ENCODE measurements at regions not wholly inside any gene's neighbourhood (a gene's known extent, or its start where the extent isn't known, plus 50 kb on each side); places are given as distances from the start of the nearest gene placed in this dataset.

DNA sequence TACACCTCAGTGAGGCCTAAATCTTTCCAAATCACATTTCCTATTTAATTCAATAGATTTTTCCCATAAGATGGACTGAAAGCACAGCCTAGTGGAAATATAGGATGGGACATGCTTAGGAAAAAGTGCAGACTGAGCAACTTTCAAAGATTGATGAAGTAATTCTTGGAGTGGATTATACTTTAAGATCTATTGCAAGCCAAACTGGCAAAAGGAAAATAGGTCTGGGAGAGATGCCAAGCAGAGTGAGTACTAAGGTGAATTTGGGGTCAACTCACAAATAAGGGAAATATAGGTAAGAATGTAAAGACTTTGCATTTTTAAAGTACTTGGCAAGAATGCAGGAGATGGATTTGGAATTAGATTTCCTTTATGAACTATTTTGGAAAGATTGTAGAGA is 170.2 kb upstream of the FOXG1 start:
- TF ChIP-seq MYC (IDR thresholded peaks at IDR 0.05; ENCODE audit: low read depth, low read length) (no peak), POLR2A (IDR thresholded peaks at IDR 0.05; ENCODE audit: extremely low read depth, insufficient read length) (no peak)
- TF ChIP-seq, protein P1, sequence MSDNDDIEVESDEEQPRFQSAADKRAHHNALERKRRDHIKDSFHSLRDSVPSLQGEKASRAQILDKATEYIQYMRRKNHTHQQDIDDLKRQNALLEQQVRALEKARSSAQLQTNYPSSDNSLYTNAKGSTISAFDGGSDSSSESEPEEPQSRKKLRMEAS (IDR thresholded peaks at IDR 0.05; ENCODE audit: low read depth, low read length) = no peak
- TF ChIP-seq, protein P2, sequence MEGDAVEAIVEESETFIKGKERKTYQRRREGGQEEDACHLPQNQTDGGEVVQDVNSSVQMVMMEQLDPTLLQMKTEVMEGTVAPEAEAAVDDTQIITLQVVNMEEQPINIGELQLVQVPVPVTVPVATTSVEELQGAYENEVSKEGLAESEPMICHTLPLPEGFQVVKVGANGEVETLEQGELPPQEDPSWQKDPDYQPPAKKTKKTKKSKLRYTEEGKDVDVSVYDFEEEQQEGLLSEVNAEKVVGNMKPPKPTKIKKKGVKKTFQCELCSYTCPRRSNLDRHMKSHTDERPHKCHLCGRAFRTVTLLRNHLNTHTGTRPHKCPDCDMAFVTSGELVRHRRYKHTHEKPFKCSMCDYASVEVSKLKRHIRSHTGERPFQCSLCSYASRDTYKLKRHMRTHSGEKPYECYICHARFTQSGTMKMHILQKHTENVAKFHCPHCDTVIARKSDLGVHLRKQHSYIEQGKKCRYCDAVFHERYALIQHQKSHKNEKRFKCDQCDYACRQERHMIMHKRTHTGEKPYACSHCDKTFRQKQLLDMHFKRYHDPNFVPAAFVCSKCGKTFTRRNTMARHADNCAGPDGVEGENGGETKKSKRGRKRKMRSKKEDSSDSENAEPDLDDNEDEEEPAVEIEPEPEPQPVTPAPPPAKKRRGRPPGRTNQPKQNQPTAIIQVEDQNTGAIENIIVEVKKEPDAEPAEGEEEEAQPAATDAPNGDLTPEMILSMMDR (IDR thresholded peaks at IDR 0.05; ENCODE audit: low read depth, low read length) = no peak
- DNase-seq (ENCODE audit: low read depth) = no peak
- no peak overlapping the region for H3K4me3 ChIP-seq (ENCODE audit: low read depth, low read length)

DNA sequence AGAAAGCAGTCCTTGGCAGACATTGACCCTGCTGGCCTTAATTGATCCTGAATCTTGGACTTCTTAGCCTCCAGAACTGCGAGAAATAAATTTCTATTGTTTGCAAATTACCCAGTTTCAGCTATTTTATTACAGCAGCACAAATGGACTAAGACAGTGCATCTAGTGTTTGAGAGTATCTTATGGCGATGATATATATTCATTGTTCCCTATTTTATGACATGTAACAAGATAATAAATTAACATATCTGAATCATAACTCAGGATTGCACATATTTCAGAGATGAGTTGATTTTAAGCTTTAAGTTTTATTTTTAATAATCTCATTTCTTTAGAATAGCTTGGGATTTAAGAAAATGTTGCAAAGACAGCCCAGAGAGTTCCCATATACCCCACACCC is 167.4 kb upstream of the FOXG1 start:
- no peak for DNase-seq (ENCODE audit: low read depth)
- TF ChIP-seq MYC (IDR thresholded peaks at IDR 0.05; ENCODE audit: low read depth, low read length) = no peak
- H3K4me3 ChIP-seq (ENCODE audit: low read depth, low read length) = no peak overlapping the region

DNA sequence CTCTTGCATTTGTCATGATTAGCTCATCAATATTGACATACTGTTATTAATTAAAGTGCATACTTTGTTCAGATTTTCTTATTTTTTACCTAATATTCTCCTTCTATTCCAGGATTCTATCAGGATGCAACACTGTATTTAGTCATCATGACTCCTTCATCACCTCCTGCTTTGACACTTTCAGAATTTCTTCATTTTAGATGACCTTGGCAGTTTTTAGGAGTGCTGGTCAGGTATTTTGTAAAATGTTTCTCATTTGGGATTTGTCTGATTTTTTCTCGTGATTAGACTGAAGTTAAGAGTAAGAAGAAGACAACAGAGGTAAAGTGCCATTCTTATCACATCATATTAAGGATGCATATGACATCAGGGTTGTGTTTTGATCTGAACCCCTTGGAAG is 167.0 kb upstream of the FOXG1 start:
- no peak for DNase-seq (ENCODE audit: low read depth)
- no peak overlapping the region for H3K4me3 ChIP-seq (ENCODE audit: low read depth, low read length)
- TF ChIP-seq MYC (IDR thresholded peaks at IDR 0.05; ENCODE audit: low read depth, low read length) (no peak), POLR2A (IDR thresholded peaks at IDR 0.05; ENCODE audit: extremely low read depth, insufficient read length) (no peak)
- TF ChIP-seq, protein P2 (IDR thresholded peaks at IDR 0.05; ENCODE audit: low read depth, low read length) = no peak
- TF ChIP-seq, protein P1 (IDR thresholded peaks at IDR 0.05; ENCODE audit: low read depth, low read length) = no peak

DNA sequence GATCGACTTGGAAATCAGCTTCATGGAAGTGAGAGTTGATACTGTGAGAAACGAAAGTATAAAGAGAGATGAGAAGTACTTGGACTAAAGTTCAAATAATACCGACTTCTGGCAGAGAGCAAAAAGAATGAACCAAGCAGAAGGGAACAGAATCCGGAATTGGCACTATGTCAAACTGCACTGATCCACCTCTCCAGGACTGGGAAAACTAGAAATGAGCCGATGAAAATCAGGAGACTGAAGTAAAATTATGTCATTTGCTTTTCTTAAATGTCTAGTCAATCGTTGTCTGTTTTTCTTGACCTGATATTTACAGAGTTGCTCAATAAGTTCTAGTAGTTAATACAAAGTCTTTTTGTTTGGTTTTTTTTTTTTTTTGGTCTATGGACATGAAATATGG is 163.0 kb upstream of the FOXG1 start:
- DNase-seq (ENCODE audit: low read depth) = no peak
- TF ChIP-seq MYC (IDR thresholded peaks at IDR 0.05; ENCODE audit: low read depth, low read length) (no peak), POLR2A (IDR thresholded peaks at IDR 0.05; ENCODE audit: extremely low read depth, insufficient read length) (no peak)
- TF ChIP-seq, protein P2 (IDR thresholded peaks at IDR 0.05; ENCODE audit: low read depth, low read length) = no peak
- TF ChIP-seq, protein P1 (IDR thresholded peaks at IDR 0.05; ENCODE audit: low read depth, low read length) = no peak

DNA sequence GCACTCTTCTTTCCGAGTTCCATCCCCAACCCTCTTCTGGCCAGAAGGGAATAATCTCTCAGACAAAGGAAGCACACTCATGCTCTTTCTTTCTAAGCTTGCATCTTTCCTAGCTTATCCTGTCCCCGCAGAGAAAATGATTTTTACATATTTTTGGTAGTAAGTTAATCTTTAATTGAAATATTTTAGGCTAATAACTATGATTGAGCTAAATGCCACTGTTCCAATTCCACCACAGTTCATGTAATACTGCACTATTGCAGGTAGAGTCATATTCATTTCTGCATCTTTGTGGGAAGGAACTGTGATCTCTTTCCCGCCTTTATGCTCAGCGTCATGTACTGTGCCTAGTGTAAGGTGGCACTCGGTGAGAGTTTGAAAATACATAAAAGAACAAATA is 158.9 kb upstream of the FOXG1 start:
- TF ChIP-seq MYC (IDR thresholded peaks at IDR 0.05; ENCODE audit: low read depth, low read length) = no peak
- TF ChIP-seq, protein P2 (IDR thresholded peaks at IDR 0.05; ENCODE audit: low read depth, low read length) = no peak
- TF ChIP-seq, protein P1 (IDR thresholded peaks at IDR 0.05; ENCODE audit: low read depth, low read length) = no peak
- TF ChIP-seq POLR2A (IDR thresholded peaks at IDR 0.05; ENCODE audit: extremely low read depth, insufficient read length) = no peak
- DNase-seq (ENCODE audit: low read depth) = no peak

More for the DNA sequence above, 163.0 kb upstream of the FOXG1 start:
- no peak overlapping the region for H3K4me3 ChIP-seq (ENCODE audit: low read depth, low read length)

DNA sequence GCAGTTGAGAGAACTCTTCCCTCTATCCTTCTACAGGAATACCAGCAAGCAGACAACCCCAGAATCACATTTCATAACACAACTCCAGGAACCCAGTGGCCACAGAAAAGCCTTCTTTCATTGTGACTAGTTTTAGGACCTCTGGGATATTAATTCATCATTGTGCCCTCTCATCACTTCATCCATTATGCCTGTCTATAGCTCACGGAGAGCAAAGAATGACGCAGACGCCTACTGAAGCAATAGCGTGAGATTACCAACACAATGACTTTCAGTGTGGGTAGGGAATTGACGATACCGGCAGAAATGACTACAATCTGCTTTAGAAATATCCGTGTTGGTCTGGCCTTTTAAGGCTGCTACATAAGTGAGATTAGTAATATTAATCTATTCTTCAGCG is 158.1 kb upstream of the FOXG1 start:
- DNase-seq (ENCODE audit: low read depth) = no peak
- no peak for TF ChIP-seq MYC (IDR thresholded peaks at IDR 0.05; ENCODE audit: low read depth, low read length)
- TF ChIP-seq POLR2A (IDR thresholded peaks at IDR 0.05; ENCODE audit: extremely low read depth, insufficient read length) = no peak
- TF ChIP-seq, protein P1 (IDR thresholded peaks at IDR 0.05; ENCODE audit: low read depth, low read length) = no peak
- TF ChIP-seq, protein P2 (IDR thresholded peaks at IDR 0.05; ENCODE audit: low read depth, low read length) = no peak
- no peak overlapping the region for H3K4me3 ChIP-seq (ENCODE audit: low read depth, low read length)

More for the DNA sequence above, 158.9 kb upstream of the FOXG1 start:
- no peak overlapping the region for H3K4me3 ChIP-seq (ENCODE audit: low read depth, low read length)
